ENCODE measurements at regions not wholly inside any gene's neighbourhood (a gene's known extent, or its start where the extent isn't known, plus 50 kb on each side); places are given as distances from the start of the nearest gene placed in this dataset.
"Not testable (repeated sequence)": the region's sequence is repeated elsewhere in the genome, so short reads cannot be mapped to it uniquely, and the experiment has no call there.

GRCh38 chr21:6023331-6023730 lies 4498.1 kb upstream of the TPTE start:
- TF ChIP-seq CTCF (IDR thresholded peaks at IDR 0.05; ENCODE audit: borderline replicate concordance, extremely low read depth, low read length, poor library complexity, severe bottlenecking); EZH2 (IDR thresholded peaks at IDR 0.05; ENCODE audit: borderline replicate concordance, low read depth, low read length, severe bottlenecking): not testable (repeated sequence)

Measured in DND-41 (cell line).